ENCODE measurements at regions not wholly inside any gene's neighbourhood (a gene's known extent, or its start where the extent isn't known, plus 50 kb on each side); places are given as distances from the start of the nearest gene placed in this dataset.
"Not testable (repeated sequence)": the region's sequence is repeated elsewhere in the genome, so short reads cannot be mapped to it uniquely, and the experiment has no call there.

- H3K27me3 Mint-ChIP-seq (ENCODE audit: low read depth), result no peaks in the 10 kb centered on the region
- DNase-seq (ENCODE audit: low read depth, low spot score), result no peak
- peaks cover 5% of the 10 kb centered on the region for H3K36me3 Mint-ChIP-seq (ENCODE audit: low read depth)
- TF ChIP-seq CTCF (conservative IDR thresholded peaks at IDR 0.05), result peak; percentile 60
- H3K4me1 Mint-ChIP-seq, result no peaks in the 10 kb centered on the region
- H3K27ac Mint-ChIP-seq (ENCODE audit: unreplicated experiment), result no peak overlapping the region
- no peak overlapping the region for H3K4me3 Mint-ChIP-seq
- H3K9me3 Mint-ChIP-seq, result peaks cover 7% of the 10 kb centered on the region
Measured at GRCh38 chr4:100907465-100908454, 389.9 kb upstream of the EMCN start.

- peaks cover 10% of the 10 kb centered on the region for H3K9me3 Mint-ChIP-seq
- no peaks in the 10 kb centered on the region for H3K27me3 Mint-ChIP-seq (ENCODE audit: low read depth)
- H3K36me3 Mint-ChIP-seq (ENCODE audit: low read depth), result peaks cover 5% of the 10 kb centered on the region
- no peaks in the 10 kb centered on the region for H3K4me1 Mint-ChIP-seq
- TF ChIP-seq CTCF (conservative IDR thresholded peaks at IDR 0.05), result no peak
- no peak overlapping the region for H3K4me3 Mint-ChIP-seq
- no peak for DNase-seq (ENCODE audit: low read depth, low spot score)
- no peak overlapping the region for H3K27ac Mint-ChIP-seq (ENCODE audit: unreplicated experiment)
Measured at GRCh38 chr4:100906973-100907372, 389.2 kb upstream of the EMCN start.

GRCh38 chr4:100900945-100901344, 383.1 kb upstream of the EMCN start:
- H3K27ac Mint-ChIP-seq (ENCODE audit: unreplicated experiment); H3K36me3 Mint-ChIP-seq (ENCODE audit: low read depth); DNase-seq (ENCODE audit: low read depth, low spot score); H3K27me3 Mint-ChIP-seq (ENCODE audit: low read depth); H3K4me3 Mint-ChIP-seq; H3K4me1 Mint-ChIP-seq: not testable (repeated sequence)
- peaks cover 17% of the 10 kb centered on the region for H3K9me3 Mint-ChIP-seq

- Mint-ChIP-seq H3K36me3 (ENCODE audit: low read depth) (peaks cover 5% of the 10 kb centered on the region), H3K27me3 (ENCODE audit: low read depth) (no peaks in the 10 kb centered on the region), H3K4me1 (no peaks in the 10 kb centered on the region), H3K4me3 (no peak overlapping the region), H3K9me3 (peaks cover 17% of the 10 kb centered on the region), H3K27ac (ENCODE audit: unreplicated experiment) (no peak overlapping the region)
- TF ChIP-seq CTCF (conservative IDR thresholded peaks at IDR 0.05), result no peak
- no peak for DNase-seq (ENCODE audit: low read depth, low spot score)
Measured at GRCh38 chr4:100900134-100900533, 382.3 kb upstream of the EMCN start.

- Mint-ChIP-seq H3K36me3 (ENCODE audit: low read depth) (peaks cover 5% of the 10 kb centered on the region), H3K4me3 (no peak overlapping the region), H3K27ac (ENCODE audit: unreplicated experiment) (no peak overlapping the region), H3K4me1 (no peaks in the 10 kb centered on the region), H3K9me3 (peaks cover 15% of the 10 kb centered on the region), H3K27me3 (ENCODE audit: low read depth) (no peaks in the 10 kb centered on the region)
- no peak for TF ChIP-seq CTCF (conservative IDR thresholded peaks at IDR 0.05)
- DNase-seq (ENCODE audit: low read depth, low spot score), result no peak
Measured at GRCh38 chr4:100898844-100899243, 381.0 kb upstream of the EMCN start.

GRCh38 chr4:100895556-100896197, 377.9 kb upstream of the EMCN start:
- peaks cover 7% of the 10 kb centered on the region for H3K9me3 Mint-ChIP-seq
- no peak overlapping the region for H3K4me3 Mint-ChIP-seq
- H3K27me3 Mint-ChIP-seq (ENCODE audit: low read depth), result no peaks in the 10 kb centered on the region
- H3K36me3 Mint-ChIP-seq (ENCODE audit: low read depth), result no peaks in the 10 kb centered on the region
- H3K27ac Mint-ChIP-seq (ENCODE audit: unreplicated experiment), result no peak overlapping the region
- no peak for DNase-seq (ENCODE audit: low read depth, low spot score)
- no peaks in the 10 kb centered on the region for H3K4me1 Mint-ChIP-seq
- TF ChIP-seq CTCF (conservative IDR thresholded peaks at IDR 0.05), result no peak
